HS-5 (cell line): ENCODE measurements at regions not wholly inside any gene's neighbourhood (a gene's known extent, or its start where the extent isn't known, plus 50 kb on each side); places are given as distances from the start of the nearest gene placed in this dataset.

Experiments used
- DNase-seq: peaks from one replicate; pipeline ENCODE4 v3.0.0-alpha.2; 2012; ENCODE audit warnings: low read depth

GRCh38 chr1:98480271-98480670 is 181.2 kb upstream of the SNX7 start:
- peak; percentile 20 for DNase-seq

- DNase-seq: no peak
Observed at GRCh38 chr1:98478121-98478520, 183.4 kb upstream of the SNX7 start.

- no peak for DNase-seq
Observed at GRCh38 chr1:98472878-98473277, 188.6 kb upstream of the SNX7 start.

GRCh38 chr1:98471633-98472032 is 189.9 kb upstream of the SNX7 start:
- DNase-seq: no peak

GRCh38 chr1:98468111-98468717 is 193.3 kb upstream of the SNX7 start:
- DNase-seq: peak; percentile 54

- DNase-seq: no peak
Observed at GRCh38 chr1:98467586-98467985, 193.9 kb upstream of the SNX7 start.

- no peak for DNase-seq
Observed at GRCh38 chr1:98467122-98467521, 194.4 kb upstream of the SNX7 start.

GRCh38 chr1:98461873-98462385 is 199.6 kb upstream of the SNX7 start:
- no peak for DNase-seq

GRCh38 chr1:98460136-98460535 is 201.4 kb upstream of the SNX7 start:
- no peak for DNase-seq

GRCh38 chr1:98459486-98459870 is 202.0 kb upstream of the SNX7 start:
- DNase-seq: no peak

- no peak for DNase-seq
Observed at GRCh38 chr1:98458511-98459485, 202.7 kb upstream of the SNX7 start.

GRCh38 chr1:98457248-98457647 is 204.3 kb upstream of the SNX7 start:
- DNase-seq: no peak

- no peak for DNase-seq
Observed at GRCh38 chr1:98454666-98455065, 206.9 kb upstream of the SNX7 start.

GRCh38 chr1:98453066-98453465 is 208.5 kb upstream of the SNX7 start:
- no peak for DNase-seq

GRCh38 chr1:98452162-98452561 is 209.4 kb upstream of the SNX7 start:
- DNase-seq: no peak

GRCh38 chr1:98441281-98441680 is 220.2 kb upstream of the SNX7 start:
- no peak for DNase-seq

GRCh38 chr1:98439471-98439870 is 222.1 kb upstream of the SNX7 start:
- no peak for DNase-seq

- DNase-seq: no peak
Observed at GRCh38 chr1:98437540-98437939, 224.0 kb upstream of the SNX7 start.

GRCh38 chr1:98437011-98437410 is 224.5 kb upstream of the SNX7 start:
- DNase-seq: no peak

GRCh38 chr1:98429965-98430443 is 231.5 kb upstream of the SNX7 start:
- no peak for DNase-seq

GRCh38 chr1:98428864-98429263 is 232.7 kb upstream of the SNX7 start:
- DNase-seq: no peak

GRCh38 chr1:98427664-98428063 is 233.9 kb upstream of the SNX7 start:
- no peak for DNase-seq

GRCh38 chr1:98426092-98426491 is 235.4 kb upstream of the SNX7 start:
- DNase-seq: no peak
